ENCODE measurements at regions not wholly inside any gene's neighbourhood (a gene's known extent, or its start where the extent isn't known, plus 50 kb on each side); places are given as distances from the start of the nearest gene placed in this dataset.

DNA sequence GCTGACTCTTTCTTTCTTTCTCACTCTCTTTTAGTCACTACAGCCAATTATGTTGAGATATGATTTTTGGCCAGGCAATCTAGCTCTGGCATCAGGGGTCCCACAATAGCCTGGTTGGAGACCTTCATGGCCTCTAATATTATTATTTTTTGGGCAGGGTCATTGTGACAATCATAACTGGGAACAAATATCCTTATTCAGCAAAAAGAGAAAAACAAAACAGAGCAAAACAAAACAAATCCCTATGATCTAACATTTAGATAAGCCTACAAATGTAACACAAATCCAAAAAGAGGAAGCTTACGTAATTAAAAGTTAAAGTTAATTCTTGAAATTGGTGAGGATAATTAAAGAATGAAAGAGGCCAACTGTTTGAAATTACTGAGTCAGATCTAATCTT lies 640.0 kb downstream of the TUSC7 start:
- Mint-ChIP-seq H3K4me3 (no peak overlapping the region), H3K4me1 (no peaks in the 10 kb centered on the region), H3K27me3 (ENCODE audit: insufficient read depth) (peaks cover 1% of the 10 kb centered on the region), H3K9me3 (no peaks in the 10 kb centered on the region), H3K27ac (no peak overlapping the region), H3K36me3 (ENCODE audit: low read depth) (no peaks in the 10 kb centered on the region)
- 100% methylated on average over 1 of the region's 1 CpG; no CpG with 5 or more reads in 1 of the 2 experiments for WGBS, 2 experiments (ENCODE audit: insufficient coverage in 1 of 2, insufficient read length in 1 of 2)
- Histone ChIP-seq H3K4me1 (ENCODE audit: control insufficient read depth, insufficient read depth, low read length) (no peaks in the 10 kb centered on the region), H3K27me3 (ENCODE audit: control insufficient read depth, insufficient read depth, low read length, poor library complexity, severe bottlenecking) (no peaks in the 10 kb centered on the region), H3K9ac (ENCODE audit: extremely low read depth, low read length, poor library complexity, severe bottlenecking) (no peak overlapping the region), H3K36me3 (ENCODE audit: control insufficient read depth, insufficient read depth, low read length) (no peaks in the 10 kb centered on the region), H3K27ac (ENCODE audit: low read depth, low read length) (no peak overlapping the region), H3K9me3 (ENCODE audit: control insufficient read depth, low read length) (no peaks in the 10 kb centered on the region), H3K4me3 (ENCODE audit: low read length) (no peak overlapping the region)
- TF ChIP-seq, protein P1, sequence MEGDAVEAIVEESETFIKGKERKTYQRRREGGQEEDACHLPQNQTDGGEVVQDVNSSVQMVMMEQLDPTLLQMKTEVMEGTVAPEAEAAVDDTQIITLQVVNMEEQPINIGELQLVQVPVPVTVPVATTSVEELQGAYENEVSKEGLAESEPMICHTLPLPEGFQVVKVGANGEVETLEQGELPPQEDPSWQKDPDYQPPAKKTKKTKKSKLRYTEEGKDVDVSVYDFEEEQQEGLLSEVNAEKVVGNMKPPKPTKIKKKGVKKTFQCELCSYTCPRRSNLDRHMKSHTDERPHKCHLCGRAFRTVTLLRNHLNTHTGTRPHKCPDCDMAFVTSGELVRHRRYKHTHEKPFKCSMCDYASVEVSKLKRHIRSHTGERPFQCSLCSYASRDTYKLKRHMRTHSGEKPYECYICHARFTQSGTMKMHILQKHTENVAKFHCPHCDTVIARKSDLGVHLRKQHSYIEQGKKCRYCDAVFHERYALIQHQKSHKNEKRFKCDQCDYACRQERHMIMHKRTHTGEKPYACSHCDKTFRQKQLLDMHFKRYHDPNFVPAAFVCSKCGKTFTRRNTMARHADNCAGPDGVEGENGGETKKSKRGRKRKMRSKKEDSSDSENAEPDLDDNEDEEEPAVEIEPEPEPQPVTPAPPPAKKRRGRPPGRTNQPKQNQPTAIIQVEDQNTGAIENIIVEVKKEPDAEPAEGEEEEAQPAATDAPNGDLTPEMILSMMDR (conservative IDR thresholded peaks at IDR 0.05), result no peak
- DNase-seq, result no peak

DNA sequence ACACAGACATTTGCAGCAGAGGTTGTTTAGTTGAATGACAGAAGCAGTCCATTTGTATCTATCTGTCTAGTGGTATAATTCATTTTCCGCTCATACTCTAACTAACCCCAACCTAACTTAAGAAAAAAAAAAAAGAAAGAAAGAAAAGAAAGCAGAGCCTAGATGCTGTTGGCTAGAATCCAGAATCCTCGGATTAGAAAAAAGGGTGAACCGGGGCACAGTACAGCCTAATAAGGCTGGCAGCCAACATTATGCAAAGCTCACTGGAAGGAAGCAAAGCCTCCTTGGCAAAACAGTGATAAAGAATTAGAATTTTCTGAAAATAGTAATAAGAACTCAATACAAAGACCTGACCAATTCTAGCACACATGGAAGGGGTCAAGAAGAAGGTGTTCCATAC lies 640.8 kb downstream of the TUSC7 start:
- Histone ChIP-seq H3K27ac (ENCODE audit: low read depth, low read length) (no peak overlapping the region), H3K4me1 (ENCODE audit: control insufficient read depth, insufficient read depth, low read length) (no peaks in the 10 kb centered on the region), H3K4me3 (ENCODE audit: low read length) (no peak overlapping the region), H3K9me3 (ENCODE audit: control insufficient read depth, low read length) (no peaks in the 10 kb centered on the region), H3K27me3 (ENCODE audit: control insufficient read depth, insufficient read depth, low read length, poor library complexity, severe bottlenecking) (no peaks in the 10 kb centered on the region), H3K36me3 (ENCODE audit: control insufficient read depth, insufficient read depth, low read length) (no peaks in the 10 kb centered on the region), H3K9ac (ENCODE audit: extremely low read depth, low read length, poor library complexity, severe bottlenecking) (no peak overlapping the region)
- Mint-ChIP-seq H3K27ac (no peak overlapping the region), H3K36me3 (ENCODE audit: low read depth) (no peaks in the 10 kb centered on the region), H3K27me3 (ENCODE audit: insufficient read depth) (peaks cover 1% of the 10 kb centered on the region), H3K9me3 (no peaks in the 10 kb centered on the region), H3K4me3 (no peak overlapping the region), H3K4me1 (no peaks in the 10 kb centered on the region)
- 89% methylated on average over 3 of the region's 3 CpGs; no CpG with 5 or more reads in 1 of the 2 experiments for WGBS, 2 experiments (ENCODE audit: insufficient coverage in 1 of 2, insufficient read length in 1 of 2)
- DNase-seq, result no peak
- TF ChIP-seq, protein P1 (conservative IDR thresholded peaks at IDR 0.05), result no peak

DNA sequence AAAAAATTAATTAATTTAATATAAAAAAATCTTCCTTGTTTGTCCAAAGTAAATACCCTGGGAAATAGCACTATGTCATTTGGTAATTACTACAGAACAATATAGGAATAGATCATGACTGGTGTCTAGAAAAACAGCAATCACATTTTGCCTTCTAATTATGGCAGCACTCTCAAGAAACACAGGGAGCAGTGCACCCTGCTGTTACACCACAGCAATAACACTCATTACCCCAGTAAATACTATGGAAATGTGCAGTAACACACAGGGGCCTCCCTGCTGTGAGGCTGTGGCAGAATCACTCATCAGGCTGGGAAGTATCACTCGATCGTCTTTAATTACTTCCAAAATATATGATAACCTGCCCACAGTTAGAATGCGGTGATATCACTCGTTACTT lies 646.0 kb downstream of the TUSC7 start:
- no peak overlapping the region for H3K27ac Mint-ChIP-seq
- H3K9ac ChIP-seq (ENCODE audit: extremely low read depth, low read length, poor library complexity, severe bottlenecking), result no peak overlapping the region
- H3K27ac ChIP-seq (ENCODE audit: low read depth, low read length), result no peak overlapping the region
- H3K27me3 ChIP-seq (ENCODE audit: control insufficient read depth, insufficient read depth, low read length, poor library complexity, severe bottlenecking), result no peaks in the 10 kb centered on the region
- H3K4me1 Mint-ChIP-seq, result peaks cover 19% of the 10 kb centered on the region
- H3K4me1 ChIP-seq (ENCODE audit: control insufficient read depth, insufficient read depth, low read length), result no peaks in the 10 kb centered on the region
- H3K4me3 ChIP-seq (ENCODE audit: low read length), result no peak overlapping the region
- H3K36me3 Mint-ChIP-seq (ENCODE audit: low read depth), result no peaks in the 10 kb centered on the region
- TF ChIP-seq, protein P1 (conservative IDR thresholded peaks at IDR 0.05), result peak; percentile 75
- no peaks in the 10 kb centered on the region for H3K9me3 ChIP-seq (ENCODE audit: control insufficient read depth, low read length)
- H3K27me3 Mint-ChIP-seq (ENCODE audit: insufficient read depth), result no peaks in the 10 kb centered on the region
- H3K4me3 Mint-ChIP-seq, result no peak overlapping the region
- peak; percentile 72 for DNase-seq
- H3K36me3 ChIP-seq (ENCODE audit: control insufficient read depth, insufficient read depth, low read length), result no peaks in the 10 kb centered on the region
- WGBS, 2 experiments (ENCODE audit: insufficient coverage in 1 of 2, insufficient read length in 1 of 2), result 29 to 44% methylated on average over 2 to 4 of the region's 4 CpGs
- H3K9me3 Mint-ChIP-seq, result peaks cover 2% of the 10 kb centered on the region

Data from endodermal cell (in vitro differentiated cells).